ENCODE measurements at regions not wholly inside any gene's neighbourhood (a gene's known extent, or its start where the extent isn't known, plus 50 kb on each side); places are given as distances from the start of the nearest gene placed in this dataset.
"Not testable (repeated sequence)": the region's sequence is repeated elsewhere in the genome, so short reads cannot be mapped to it uniquely, and the experiment has no call there.

DNA sequence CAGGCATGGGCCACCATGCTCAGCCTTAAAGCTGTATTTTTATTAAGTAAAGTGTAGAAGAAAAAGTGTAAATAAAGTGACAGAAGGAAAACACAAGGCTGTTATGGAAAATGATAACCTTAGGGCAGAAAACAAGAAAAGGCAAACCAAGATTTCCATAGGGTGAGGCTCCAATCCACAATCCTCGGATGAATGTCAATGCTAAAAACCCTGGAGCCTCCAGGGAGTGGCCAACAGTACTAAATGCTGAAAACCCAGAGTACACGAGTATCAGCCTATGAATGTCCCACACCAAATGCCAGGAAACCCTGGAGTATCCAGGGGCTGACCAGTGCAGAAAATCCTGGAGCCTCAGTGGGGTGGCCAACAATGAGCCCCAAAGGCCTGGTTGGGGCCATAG, 292.6 kb downstream of the RPIA start:
- DNase-seq; H3K4me3 Mint-ChIP-seq; H3K27me3 Mint-ChIP-seq; POLR2A ChIA-PET; H3K4me1 Mint-ChIP-seq; H3K9me3 Mint-ChIP-seq; H3K27ac Mint-ChIP-seq; CTCF ChIA-PET; H3K36me3 Mint-ChIP-seq (ENCODE audit: low read depth): not testable (repeated sequence)

- CTCF ChIA-PET; POLR2A ChIA-PET; H3K27ac Mint-ChIP-seq; DNase-seq; H3K4me1 Mint-ChIP-seq; H3K4me3 Mint-ChIP-seq; H3K27me3 Mint-ChIP-seq; H3K9me3 Mint-ChIP-seq; H3K36me3 Mint-ChIP-seq (ENCODE audit: low read depth): not testable (repeated sequence)
Observed at GRCh38 chr2:88986721-88987330, 295.4 kb downstream of the RPIA start.

DNA sequence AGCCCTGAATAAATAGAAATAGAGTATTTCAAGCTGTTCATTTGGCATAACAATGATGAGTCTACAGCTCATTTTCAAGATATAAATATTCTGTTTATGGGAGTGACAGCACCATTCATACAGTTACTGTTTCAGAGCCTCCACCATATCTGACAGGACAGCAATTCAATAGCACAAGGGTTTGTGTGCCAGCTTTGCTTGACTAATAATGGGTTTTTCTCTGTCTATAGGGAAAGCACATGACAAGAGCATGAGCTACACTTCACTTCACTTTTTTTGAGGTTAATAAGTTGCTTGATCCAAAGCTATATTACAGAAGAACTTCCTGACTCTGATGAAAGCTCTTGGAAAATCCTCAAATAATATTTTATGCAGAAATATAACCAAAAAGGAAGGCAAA, 297.1 kb downstream of the RPIA start:
- CTCF ChIA-PET; H3K27ac Mint-ChIP-seq; H3K36me3 Mint-ChIP-seq (ENCODE audit: low read depth); H3K9me3 Mint-ChIP-seq; H3K4me3 Mint-ChIP-seq; POLR2A ChIA-PET; DNase-seq; H3K27me3 Mint-ChIP-seq; H3K4me1 Mint-ChIP-seq: not testable (repeated sequence)

DNA sequence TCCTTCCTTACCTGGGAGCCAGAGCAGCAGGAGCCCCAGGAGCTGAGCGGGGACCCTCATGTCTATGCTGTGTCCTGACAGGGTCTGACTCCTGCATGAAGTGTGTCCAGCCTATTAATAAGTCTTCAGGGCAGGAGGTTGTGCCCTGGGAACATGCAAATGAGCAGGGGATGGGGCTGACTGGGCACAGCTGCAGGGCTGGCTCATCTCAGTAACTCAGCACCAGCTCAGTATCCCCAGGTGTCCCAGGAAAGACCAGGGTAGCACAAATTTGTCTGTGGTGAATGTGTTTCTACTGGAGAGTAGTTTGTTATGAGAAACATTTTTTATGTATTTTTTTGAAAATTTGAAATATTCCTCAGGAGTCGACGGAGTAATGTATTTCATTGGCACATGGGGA, 301.3 kb downstream of the RPIA start:
- DNase-seq; H3K9me3 Mint-ChIP-seq; H3K27me3 Mint-ChIP-seq; H3K36me3 Mint-ChIP-seq (ENCODE audit: low read depth); POLR2A ChIA-PET; H3K4me1 Mint-ChIP-seq; H3K4me3 Mint-ChIP-seq; H3K27ac Mint-ChIP-seq; CTCF ChIA-PET: not testable (repeated sequence)

DNA sequence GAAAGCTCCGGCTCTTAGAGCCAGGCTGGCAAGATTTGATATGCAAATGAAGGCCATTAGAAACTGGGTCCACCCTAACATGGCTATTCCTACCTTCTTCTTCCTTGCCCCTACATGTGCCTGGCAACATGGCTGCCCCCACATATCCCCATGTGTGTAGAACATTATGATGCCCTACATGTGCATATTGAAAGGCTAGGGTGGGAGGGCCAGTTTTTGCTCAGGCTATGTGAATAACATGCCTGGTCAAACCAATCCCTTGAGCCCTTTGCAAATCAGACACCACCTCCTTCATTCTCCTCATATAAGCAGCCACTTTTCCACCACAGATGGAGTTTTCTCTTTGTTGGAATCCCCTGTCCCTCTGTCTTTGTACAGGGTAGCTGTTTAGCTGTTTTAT, 303.4 kb downstream of the RPIA start:
- H3K27ac Mint-ChIP-seq; H3K4me1 Mint-ChIP-seq; POLR2A ChIA-PET; H3K9me3 Mint-ChIP-seq; H3K36me3 Mint-ChIP-seq (ENCODE audit: low read depth); H3K27me3 Mint-ChIP-seq; DNase-seq; H3K4me3 Mint-ChIP-seq: not testable (repeated sequence)
- CTCF ChIA-PET, result interaction anchor here (0.7 kb wide), 1 partner anchor 114 kb away, joined by 3 read pairs; no protein-coding TSS in a partner anchor

GRCh38 chr2:88996588-88996987, 305.1 kb downstream of the RPIA start:
- H3K27me3 Mint-ChIP-seq; H3K4me1 Mint-ChIP-seq; DNase-seq; H3K9me3 Mint-ChIP-seq; H3K36me3 Mint-ChIP-seq (ENCODE audit: low read depth); H3K4me3 Mint-ChIP-seq; CTCF ChIA-PET; POLR2A ChIA-PET; H3K27ac Mint-ChIP-seq: not testable (repeated sequence)

DNA sequence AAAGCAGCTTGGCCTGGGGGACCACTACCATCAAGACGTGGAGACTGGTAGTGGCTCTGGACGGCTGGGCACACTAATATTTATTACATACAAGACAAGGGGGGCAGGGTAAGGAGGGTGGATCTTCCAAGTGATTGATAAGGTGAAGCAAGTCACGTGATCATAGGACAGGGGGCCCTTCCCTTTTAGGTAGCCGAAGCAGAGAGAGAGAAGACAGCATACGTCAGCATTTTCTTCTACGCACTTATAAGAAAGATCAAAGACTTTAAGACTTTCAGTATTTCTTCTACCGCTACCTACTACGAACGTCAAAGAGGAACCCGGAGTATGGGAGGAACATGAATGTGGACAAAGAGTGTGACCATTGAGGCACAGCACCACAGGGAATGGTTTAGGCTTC, 307.9 kb downstream of the RPIA start:
- Mint-ChIP-seq H3K9me3 (no peaks in the 10 kb centered on the region), H3K27ac (no peak overlapping the region), H3K4me1 (no peaks in the 10 kb centered on the region), H3K36me3 (ENCODE audit: low read depth) (no peaks in the 10 kb centered on the region), H3K27me3 (peaks cover 2% of the 10 kb centered on the region), H3K4me3 (no peak overlapping the region)
- POLR2A ChIA-PET, result no interaction called here
- CTCF ChIA-PET, result no interaction called here
- no peak for DNase-seq

DNA sequence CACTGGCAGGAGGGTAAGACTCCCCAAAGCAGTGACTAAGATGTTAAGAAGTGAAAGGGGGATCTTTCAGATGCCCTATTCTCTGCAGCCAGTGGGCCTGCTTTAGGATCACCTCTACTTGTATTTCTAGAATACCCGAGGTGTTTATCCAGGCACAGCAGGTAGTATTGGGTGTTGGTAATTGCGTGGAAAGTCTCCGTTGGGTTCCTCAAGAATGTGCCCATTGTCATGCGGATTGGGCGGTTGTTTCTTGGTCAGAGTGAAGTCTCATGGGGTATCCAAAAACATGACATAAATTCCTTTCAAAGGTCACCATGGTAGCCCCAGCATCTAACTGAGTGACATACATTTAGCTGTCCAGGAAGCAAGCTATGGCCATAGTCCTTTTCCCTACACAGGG, 308.8 kb downstream of the RPIA start:
- H3K27me3 Mint-ChIP-seq, result peaks cover 2% of the 10 kb centered on the region
- ChIA-PET CTCF (no interaction called here), POLR2A (no interaction called here)
- H3K9me3 Mint-ChIP-seq, result no peaks in the 10 kb centered on the region
- no peak for DNase-seq
- no peaks in the 10 kb centered on the region for H3K36me3 Mint-ChIP-seq (ENCODE audit: low read depth)
- no peak overlapping the region for H3K4me3 Mint-ChIP-seq
- no peak overlapping the region for H3K27ac Mint-ChIP-seq
- no peaks in the 10 kb centered on the region for H3K4me1 Mint-ChIP-seq

DNA sequence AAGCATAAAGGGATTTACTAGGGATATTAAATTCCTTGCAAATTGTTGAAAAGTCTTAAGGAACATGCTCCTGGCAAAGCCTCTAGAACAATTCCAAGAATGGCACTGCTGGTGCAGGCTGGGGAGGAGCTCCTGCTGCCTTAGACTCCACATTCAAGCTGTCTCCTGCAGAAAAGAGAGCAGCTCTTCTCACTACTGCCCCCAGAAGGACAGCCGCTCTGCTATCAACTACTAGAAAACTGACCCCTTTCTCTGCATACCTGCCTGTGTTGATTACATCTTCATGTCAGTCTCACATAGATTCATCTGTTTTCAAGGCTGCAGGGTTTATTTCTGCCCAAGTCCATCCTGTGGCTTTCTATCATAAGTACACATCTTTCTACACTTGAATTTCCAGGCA, 312.8 kb downstream of the RPIA start:
- CTCF ChIA-PET; H3K36me3 Mint-ChIP-seq (ENCODE audit: low read depth); POLR2A ChIA-PET; H3K4me1 Mint-ChIP-seq; H3K4me3 Mint-ChIP-seq; H3K27me3 Mint-ChIP-seq; H3K27ac Mint-ChIP-seq; H3K9me3 Mint-ChIP-seq; DNase-seq: not testable (repeated sequence)

- H3K4me3 Mint-ChIP-seq; H3K36me3 Mint-ChIP-seq (ENCODE audit: low read depth); H3K4me1 Mint-ChIP-seq; H3K27me3 Mint-ChIP-seq; H3K9me3 Mint-ChIP-seq; H3K27ac Mint-ChIP-seq; POLR2A ChIA-PET; CTCF ChIA-PET; DNase-seq: not testable (repeated sequence)
Observed at GRCh38 chr2:89020566-89020965, 329.1 kb downstream of the RPIA start.

- H3K9me3 Mint-ChIP-seq; H3K4me3 Mint-ChIP-seq; H3K36me3 Mint-ChIP-seq (ENCODE audit: low read depth); DNase-seq; H3K4me1 Mint-ChIP-seq; H3K27me3 Mint-ChIP-seq; H3K27ac Mint-ChIP-seq; CTCF ChIA-PET; POLR2A ChIA-PET: not testable (repeated sequence)
Observed at GRCh38 chr2:89026296-89026695, 334.8 kb downstream of the RPIA start.

DNA sequence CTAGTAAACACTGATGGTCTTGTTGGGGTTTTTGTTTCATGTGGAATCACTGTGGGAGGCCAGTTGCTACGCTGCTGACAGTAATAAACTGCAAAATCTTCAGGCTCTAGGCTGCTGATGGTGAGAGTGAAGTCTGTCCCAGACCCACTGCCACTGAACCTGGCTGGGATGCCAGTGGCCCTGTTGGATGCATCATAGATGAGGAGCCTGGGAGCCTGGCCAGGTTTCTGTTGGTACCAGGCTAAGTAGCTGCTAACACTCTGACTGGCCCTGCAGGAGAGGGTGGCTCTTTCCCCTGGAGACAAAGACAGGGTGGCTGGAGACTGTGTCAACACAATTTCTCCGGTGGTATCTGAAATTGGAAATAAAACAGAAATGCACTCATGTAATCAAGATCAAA, 335.6 kb downstream of the RPIA start:
- H3K27me3 Mint-ChIP-seq; H3K4me3 Mint-ChIP-seq; H3K36me3 Mint-ChIP-seq (ENCODE audit: low read depth); DNase-seq; POLR2A ChIA-PET; CTCF ChIA-PET; H3K27ac Mint-ChIP-seq; H3K4me1 Mint-ChIP-seq; H3K9me3 Mint-ChIP-seq: not testable (repeated sequence)

- H3K4me3 Mint-ChIP-seq; H3K27me3 Mint-ChIP-seq; POLR2A ChIA-PET; H3K9me3 Mint-ChIP-seq; DNase-seq; H3K36me3 Mint-ChIP-seq (ENCODE audit: low read depth); CTCF ChIA-PET; H3K4me1 Mint-ChIP-seq; H3K27ac Mint-ChIP-seq: not testable (repeated sequence)
Observed at GRCh38 chr2:89027536-89027935, 336.1 kb downstream of the RPIA start.

DNA sequence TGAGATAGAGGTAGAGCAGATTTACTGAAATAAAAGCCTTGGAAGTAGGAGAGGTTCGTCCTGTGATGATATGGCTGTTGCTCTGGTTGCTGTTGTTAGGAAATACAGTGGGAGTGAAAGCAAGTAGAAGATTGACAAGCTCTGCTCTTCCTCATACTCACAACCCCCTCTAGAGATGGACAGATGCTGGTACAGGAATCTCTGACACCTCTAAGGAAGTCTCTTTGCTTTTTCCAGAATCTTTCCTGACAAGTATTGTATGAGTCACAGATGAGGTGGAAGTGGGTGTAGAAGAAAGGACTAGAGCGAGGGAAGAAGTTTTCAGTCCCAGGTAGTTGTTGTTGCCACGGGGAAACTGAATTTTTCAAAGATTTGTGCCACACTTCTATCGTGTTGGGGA, 337.8 kb downstream of the RPIA start:
- H3K36me3 Mint-ChIP-seq (ENCODE audit: low read depth); DNase-seq; H3K27ac Mint-ChIP-seq; H3K27me3 Mint-ChIP-seq; H3K9me3 Mint-ChIP-seq; H3K4me3 Mint-ChIP-seq; H3K4me1 Mint-ChIP-seq; POLR2A ChIA-PET; CTCF ChIA-PET: not testable (repeated sequence)

Measured in activated CD4-positive, alpha-beta memory T cell treated with anti-CD3 and anti-CD28 coated beads, Interleukin-2, amount 10 ng/mL, durations not matched to agents 7 days and 5 days (primary cell).